K562 (cell line): ENCODE measurements at regions not wholly inside any gene's neighbourhood (a gene's known extent, or its start where the extent isn't known, plus 50 kb on each side); places are given as distances from the start of the nearest gene placed in this dataset.

Experiments used
- ATAC-seq: fragments of 200-7000 bp; cut with Tn5 transposase; 3 replicates; pipeline ENCODE4 v1.9.1; 2020; ENCODE audit warnings: moderate library complexity
- BruUV-seq: library from RNA; stranded (reverse); fragments of 400-500 nt; replicated peaks from 2 replicates; lab custom pipeline; 2021; lab: Mats Ljungman, UMichigan
- CTCF ChIA-PET: fragments of 300-600 bp; formaldehyde crosslinking; extraction: SDS; loops from one replicate; lab custom pipeline; 2021; ENCODE audit warnings: low intra/inter-chr PET ratio; lab: Yijun Ruan, JAX
- POLR2A ChIA-PET: fragments of 300-600, 350-650 bp; sonication (Branson Sonifier 250); formaldehyde crosslinking; extraction: SDS; loops from one replicate; lab custom pipeline; 2021; ENCODE audit warnings: antibody characterized with exemption, inconsistent platforms; lab: Yijun Ruan, JAX
- DNase-seq, 4 experiments: peaks; one replicate each; pipeline versions ENCODE4 v3.0.0 to v3.0.0-alpha.2; 2011 to 2018; ENCODE audit warnings: low spot score in 3 of 4, mixed read lengths in 3 of 4; ENCODE audit errors: extremely low read depth in 1 of 4
- FAIRE-seq: peaks from 2 replicates; lab custom pipeline; 2011; peaks lifted over from hg19 to GRCh38; lab: Jason Lieb, UNC
- H2AFZ ChIP-seq: 2 replicates; pipeline ENCODE4 v1.6.0; 2011; ENCODE audit warnings: low read depth, low read length, control low read depth, inconsistent platforms
- H3K27ac ChIP-seq: fragments of 200-600 bp; 3 replicates; pipeline ENCODE4 v1.8.0; 2011; ENCODE audit warnings: low read depth, mild to moderate bottlenecking, control low read depth, inconsistent platforms, low read length, moderate library complexity, mixed read lengths; ENCODE audit errors: extremely low read depth
- H3K27me3 ChIP-seq, 2 experiments: fragments of 300-600 bp in 1 of 2; 2 replicates in 1 of 2; 3 replicates in 1 of 2; pipeline versions ENCODE4 v1.6.0 to v1.8.0; 2011; ENCODE audit warnings: inconsistent platforms in 2 of 2, low read length in 2 of 2, mild to moderate bottlenecking in 1 of 2, mixed read lengths in 1 of 2, moderate library complexity in 1 of 2; ENCODE audit not compliant: control insufficient read depth in 2 of 2, insufficient read depth in 2 of 2
- H3K36me3 ChIP-seq: fragments of 300-600 bp; 3 replicates; pipeline ENCODE4 v1.8.0; 2011; ENCODE audit warnings: mild to moderate bottlenecking, low read length, inconsistent platforms; ENCODE audit not compliant: control insufficient read depth, insufficient read depth
- H3K4me1 ChIP-seq, 2 experiments: fragments of 200-600 bp in 1 of 2; replicated peaks in 1 of 2; 2 replicates in 1 of 2; 3 replicates in 1 of 2; pipeline versions ENCODE4 v1.5.1 to v1.8.0; 2011; ENCODE audit warnings: inconsistent platforms in 2 of 2, low read length in 2 of 2, mild to moderate bottlenecking in 1 of 2, mixed read lengths in 1 of 2, moderate library complexity in 1 of 2; ENCODE audit not compliant: control insufficient read depth in 2 of 2, insufficient read depth in 2 of 2
- H3K4me2 ChIP-seq: 2 replicates; pipeline ENCODE4 v1.6.1; 2011; ENCODE audit warnings: low read length, control low read depth, inconsistent platforms, mixed read lengths; ENCODE audit not compliant: insufficient read depth
- H3K4me3 ChIP-seq: fragments of 200-600 bp; sonication (generic), shearing (Covaris generic); 2 replicates; pipeline ENCODE4 v1.5.1; 2016; ENCODE audit warnings: control low read depth, inconsistent platforms
- H3K79me2 ChIP-seq: fragments of 200-600 bp; 3 replicates; pipeline ENCODE4 v1.8.0; 2011; ENCODE audit warnings: low read length, inconsistent platforms; ENCODE audit not compliant: control insufficient read depth, insufficient read depth
- H3K9ac ChIP-seq, 2 experiments: 2 replicates each; pipeline versions ENCODE4 v1.6.0 to v1.6.1; 2011; ENCODE audit warnings: low read depth in 2 of 2, low read length in 2 of 2, control low read depth in 1 of 2, inconsistent platforms in 1 of 2, mild to moderate bottlenecking in 1 of 2, mixed read lengths in 1 of 2; ENCODE audit not compliant: insufficient read depth in 1 of 2
- H3K9me1 ChIP-seq: one replicate; pipeline ENCODE4 v1.6.0; 2011; ENCODE audit warnings: inconsistent platforms, mild to moderate bottlenecking, low read length, moderate library complexity; ENCODE audit not compliant: control insufficient read depth, insufficient read depth
- H3K9me3 ChIP-seq: replicated peaks from 2 replicates; pipeline ENCODE4 v1.5.1; 2011; ENCODE audit warnings: low read depth, low read length, inconsistent platforms; ENCODE audit not compliant: control insufficient read depth, insufficient read depth
- H4K20me1 ChIP-seq: replicated peaks from 2 replicates; pipeline ENCODE4 v1.6.1; 2011; ENCODE audit warnings: low read length, inconsistent platforms, mixed read lengths; ENCODE audit not compliant: control insufficient read depth, insufficient read depth
- ADNP ChIP-seq: fragments of 200-800 bp; sonication (Bioruptor generic); IDR thresholded peaks from 2 replicates; pipeline ENCODE4 v1.6.1; 2016; ENCODE audit warnings: missing genetic modification characterization, missing compliant biosample characterization
- COPS2 ChIP-seq: fragments of 450-650 bp; conservative IDR thresholded peaks from 2 replicates; pipeline ENCODE4 v1.6.1; 2016; ENCODE audit warnings: mild to moderate bottlenecking, moderate library complexity
- KDM2B ChIP-seq: fragments of 250-450 bp; sonication (Bioruptor Pico); IDR thresholded peaks from 2 replicates; pipeline ENCODE4 v1.8.0; 2021; ENCODE audit warnings: mild to moderate bottlenecking, moderate library complexity
- L3MBTL2 ChIP-seq: fragments of 450-650 bp; IDR thresholded peaks from 2 replicates; pipeline ENCODE4 v1.6.1; 2016; ENCODE audit warnings: mild to moderate bottlenecking, moderate library complexity
- LARP7 ChIP-seq: fragments of 450-650 bp; IDR thresholded peaks from 2 replicates; pipeline ENCODE4 v1.6.1; 2016
- NFE2L1 ChIP-seq: fragments of 450-650 bp; IDR thresholded peaks from 2 replicates; pipeline ENCODE4 v1.6.1; 2016; ENCODE audit warnings: missing genetic modification characterization, low read depth, mild to moderate bottlenecking, missing compliant biosample characterization, moderate library complexity, borderline replicate concordance
- PML ChIP-seq: IDR thresholded peaks from 2 replicates; pipeline ENCODE4 v1.6.1; 2012; ENCODE audit warnings: low read length, inconsistent platforms
- PTRF ChIP-seq: fragments of 450-650 bp; IDR thresholded peaks from 2 replicates; pipeline ENCODE4 v1.6.1; 2016; ENCODE audit warnings: mild to moderate bottlenecking, missing genetic modification characterization, missing compliant biosample characterization
- SREBF1 ChIP-seq: fragments of 150-350 bp; IDR thresholded peaks from 2 replicates; pipeline ENCODE4 v1.6.1; 2014; ENCODE audit warnings: antibody characterized with exemption, low read depth, low read length, borderline replicate concordance
- TRIM24 ChIP-seq, 2 experiments: fragments of 450-650 bp; IDR thresholded peaks; 2 replicates each; pipeline ENCODE4 v1.6.1; 2016
- ZC3H8 ChIP-seq: fragments of 450-650 bp; IDR thresholded peaks from 2 replicates; pipeline ENCODE4 v1.6.1; 2017
- WGBS: fragments of 100-300 bp; shearing (Covaris generic); methylation state at CpG from one replicate; pipeline ENCODE4 v1.1.6; 2016; ENCODE audit warnings: low coverage, mixed read lengths; ENCODE audit not compliant: insufficient coverage; ENCODE audit errors: missing lambda C conversion rate; 5-methylcytosine and 5-hydroxymethylcytosine counted together
- in situ Hi-C: fragments of 300-500 bp; cut with MboI; formaldehyde crosslinking; loops from 4 replicates; pipeline ENCODE4 v1.15.0; 2018; ENCODE audit warnings: inconsistent platforms, mixed read lengths
- intact Hi-C: fragments of 100-400 bp; cut with micrococcal nuclease; formaldehyde crosslinking; loops from 2 replicates; pipeline ENCODE4 v1.14.2; 2022
- TF ChIP-seq, protein P1 (sequence below): fragments of 450-650 bp; formaldehyde crosslinking; IDR thresholded peaks from 2 replicates; pipeline ENCODE4 v1.4.0; 2022; ENCODE audit warnings: missing genetic modification characterization
- TF ChIP-seq, protein P2 (sequence below): fragments of 250-450 bp; sonication (Bioruptor Pico); IDR thresholded peaks from 2 replicates; pipeline ENCODE4 v1.4.0; 2020; ENCODE audit warnings: mild to moderate bottlenecking, moderate library complexity

GRCh38 chr3:182000447-182000846 is 288.7 kb downstream of the SOX2 start:
- ATAC-seq (no peak), DNase-seq (no peak), FAIRE-seq (no peak)
- intact Hi-C loops: no loop called here
- ChIA-PET CTCF (no interaction called here), POLR2A (no interaction called here)
- H3K4me3 ChIP-seq: no peak overlapping the region
- H3K79me2 ChIP-seq: no peaks in the 10 kb centered on the region
- H3K9me1 ChIP-seq: no peaks in the 10 kb centered on the region
- TF ChIP-seq KDM2B (CRISPR knock-in tag): no peak
- no peak for TF ChIP-seq ZC3H8
- no peak for TF ChIP-seq NFE2L1
- no peak for TF ChIP-seq COPS2
- TF ChIP-seq PML: no peak
- TF ChIP-seq TRIM24 (IDR thresholded peaks at IDR 0.05): no peak
- TF ChIP-seq LARP7: no peak
- TF ChIP-seq PTRF (tag): no peak
- TF ChIP-seq, protein P1, sequence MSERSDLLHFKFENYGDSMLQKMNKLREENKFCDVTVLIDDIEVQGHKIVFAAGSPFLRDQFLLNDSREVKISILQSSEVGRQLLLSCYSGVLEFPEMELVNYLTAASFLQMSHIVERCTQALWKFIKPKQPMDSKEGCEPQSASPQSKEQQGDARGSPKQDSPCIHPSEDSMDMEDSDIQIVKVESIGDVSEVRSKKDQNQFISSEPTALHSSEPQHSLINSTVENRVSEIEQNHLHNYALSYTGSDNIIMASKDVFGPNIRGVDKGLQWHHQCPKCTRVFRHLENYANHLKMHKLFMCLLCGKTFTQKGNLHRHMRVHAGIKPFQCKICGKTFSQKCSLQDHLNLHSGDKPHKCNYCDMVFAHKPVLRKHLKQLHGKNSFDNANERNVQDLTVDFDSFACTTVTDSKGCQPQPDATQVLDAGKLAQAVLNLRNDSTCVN (CRISPR knock-in tag): no peak
- TF ChIP-seq L3MBTL2: no peak
- TF ChIP-seq ADNP (tag): no peak
- TF ChIP-seq SREBF1: no peak
- TF ChIP-seq, protein P2, sequence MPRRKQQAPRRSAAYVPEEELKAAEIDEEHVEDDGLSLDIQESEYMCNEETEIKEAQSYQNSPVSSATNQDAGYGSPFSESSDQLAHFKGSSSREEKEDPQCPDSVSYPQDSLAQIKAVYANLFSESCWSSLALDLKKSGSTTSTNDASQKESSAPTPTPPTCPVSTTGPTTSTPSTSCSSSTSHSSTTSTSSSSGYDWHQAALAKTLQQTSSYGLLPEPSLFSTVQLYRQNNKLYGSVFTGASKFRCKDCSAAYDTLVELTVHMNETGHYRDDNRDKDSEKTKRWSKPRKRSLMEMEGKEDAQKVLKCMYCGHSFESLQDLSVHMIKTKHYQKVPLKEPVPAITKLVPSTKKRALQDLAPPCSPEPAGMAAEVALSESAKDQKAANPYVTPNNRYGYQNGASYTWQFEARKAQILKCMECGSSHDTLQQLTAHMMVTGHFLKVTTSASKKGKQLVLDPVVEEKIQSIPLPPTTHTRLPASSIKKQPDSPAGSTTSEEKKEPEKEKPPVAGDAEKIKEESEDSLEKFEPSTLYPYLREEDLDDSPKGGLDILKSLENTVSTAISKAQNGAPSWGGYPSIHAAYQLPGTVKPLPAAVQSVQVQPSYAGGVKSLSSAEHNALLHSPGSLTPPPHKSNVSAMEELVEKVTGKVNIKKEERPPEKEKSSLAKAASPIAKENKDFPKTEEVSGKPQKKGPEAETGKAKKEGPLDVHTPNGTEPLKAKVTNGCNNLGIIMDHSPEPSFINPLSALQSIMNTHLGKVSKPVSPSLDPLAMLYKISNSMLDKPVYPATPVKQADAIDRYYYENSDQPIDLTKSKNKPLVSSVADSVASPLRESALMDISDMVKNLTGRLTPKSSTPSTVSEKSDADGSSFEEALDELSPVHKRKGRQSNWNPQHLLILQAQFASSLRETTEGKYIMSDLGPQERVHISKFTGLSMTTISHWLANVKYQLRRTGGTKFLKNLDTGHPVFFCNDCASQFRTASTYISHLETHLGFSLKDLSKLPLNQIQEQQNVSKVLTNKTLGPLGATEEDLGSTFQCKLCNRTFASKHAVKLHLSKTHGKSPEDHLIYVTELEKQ: no peak
- no peaks in the 10 kb centered on the region for H3K27me3 ChIP-seq
- no peaks in the 10 kb centered on the region for H3K4me1 ChIP-seq
- in situ Hi-C loops: no loop called here
- no peak overlapping the region for H3K27ac ChIP-seq
- H3K9me3 ChIP-seq: no peaks in the 10 kb centered on the region
- no peaks in the 10 kb centered on the region for H4K20me1 ChIP-seq
- no peak overlapping the region for H2AFZ ChIP-seq
- 3% methylated on average over 5 of the region's 5 CpGs for WGBS
- BruUV-seq: no TSS peak
- no peak overlapping the region for H3K4me2 ChIP-seq
- no peaks in the 10 kb centered on the region for H3K36me3 ChIP-seq
- H3K9ac ChIP-seq: no peak overlapping the region
